Activated naive CD4-positive, alpha-beta T cell treated with anti-CD3 and anti-CD28 coated beads, Interleukin-2, amount 50 U/mL, for 16 hours (primary cell): ENCODE measurements at regions not wholly inside any gene's neighbourhood (a gene's known extent, or its start where the extent isn't known, plus 50 kb on each side); places are given as distances from the start of the nearest gene placed in this dataset.

Experiments used
- DNase-seq: peaks from one replicate; pipeline ENCODE4 v3.0.0-alpha.2; 2020

DNA sequence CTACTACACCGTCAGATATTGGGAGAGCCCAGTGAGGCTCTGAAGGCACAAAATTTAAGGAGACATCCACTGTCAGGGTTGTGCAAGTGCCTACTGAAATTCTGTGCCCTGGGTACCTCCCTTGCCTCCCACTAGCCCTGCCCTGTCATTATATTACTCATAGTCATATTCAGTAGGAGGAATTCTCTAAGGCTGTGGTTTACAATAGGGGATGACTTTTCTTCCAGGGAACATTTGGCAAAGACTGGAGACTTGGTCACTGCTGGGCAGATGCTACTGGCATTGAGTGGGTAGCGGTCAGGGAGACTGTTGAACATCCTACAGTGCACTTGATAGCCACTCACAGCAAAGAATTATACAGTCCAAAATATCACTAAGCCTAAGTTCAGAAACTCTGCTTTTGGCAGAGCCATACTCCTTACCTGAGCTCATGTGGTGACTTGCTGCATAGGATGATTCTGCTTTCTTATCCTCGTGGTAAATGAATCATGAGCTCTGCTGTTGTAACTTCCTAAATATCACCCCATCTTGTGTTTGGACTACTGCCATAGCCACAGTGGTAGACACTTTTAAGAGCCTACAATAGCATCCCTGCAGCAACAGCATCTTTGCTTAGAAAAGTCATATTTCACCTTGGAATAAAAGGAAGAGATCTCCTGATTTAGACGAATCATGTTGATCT is 563.4 kb upstream of the PLXNA2 start:
- DNase-seq = no peak

- DNase-seq = no peak
Observed at GRCh38 chr1:208808301-208808700, 564.1 kb upstream of the PLXNA2 start.

- no peak for DNase-seq
Observed at GRCh38 chr1:208809876-208810275, 565.7 kb upstream of the PLXNA2 start.

DNA sequence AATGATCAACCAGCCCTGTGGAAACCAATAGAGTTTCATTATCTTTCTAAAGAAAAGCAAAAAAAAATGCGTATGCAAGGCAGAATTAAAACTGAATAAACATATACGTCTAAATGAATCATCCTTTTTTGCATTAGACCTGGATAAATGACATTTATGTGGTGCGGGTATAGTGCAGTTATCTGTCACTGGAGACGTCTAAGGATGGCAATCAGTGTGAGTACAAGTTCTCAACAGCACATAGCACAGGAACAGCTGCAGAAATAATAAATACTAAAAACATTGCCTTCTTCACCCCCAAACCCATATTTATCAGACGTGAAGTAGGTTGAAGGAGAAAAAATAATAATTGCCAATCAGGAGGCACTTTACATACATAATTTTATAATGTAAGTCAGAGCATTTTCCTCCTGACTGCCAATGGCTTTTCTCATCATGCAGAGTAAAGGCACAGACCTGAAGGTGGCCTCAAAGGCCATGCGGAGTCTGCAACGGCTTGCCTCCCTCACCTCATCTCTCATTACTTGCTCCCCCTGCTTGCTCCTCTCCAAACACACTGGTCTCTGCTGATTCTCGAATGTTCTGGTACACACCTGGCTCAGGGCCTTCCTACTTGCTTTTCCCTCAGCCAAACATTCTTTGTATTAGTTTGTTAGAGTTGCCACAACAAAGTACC is 574.7 kb upstream of the PLXNA2 start:
- no peak for DNase-seq

- no peak for DNase-seq
Observed at GRCh38 chr1:208820580-208821212, 576.5 kb upstream of the PLXNA2 start.

DNA sequence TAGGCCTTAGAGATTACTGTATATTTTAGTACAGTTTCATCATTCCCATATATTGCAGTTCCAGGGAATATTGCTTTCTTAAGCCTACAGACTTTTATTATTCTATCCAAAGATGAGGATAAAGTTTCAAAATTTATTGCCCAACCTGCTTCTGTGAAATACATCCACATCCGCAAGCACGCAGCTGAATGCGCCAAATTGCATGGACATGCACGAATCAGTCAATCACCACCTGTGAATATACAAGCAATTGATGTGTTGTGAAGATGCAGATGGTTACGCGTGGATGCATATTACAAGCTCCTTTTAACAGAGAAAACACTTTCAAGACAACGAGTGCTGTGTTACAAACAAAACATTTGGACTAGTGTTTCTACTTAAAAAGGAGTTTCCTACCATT is 577.8 kb upstream of the PLXNA2 start:
- no peak for DNase-seq

DNA sequence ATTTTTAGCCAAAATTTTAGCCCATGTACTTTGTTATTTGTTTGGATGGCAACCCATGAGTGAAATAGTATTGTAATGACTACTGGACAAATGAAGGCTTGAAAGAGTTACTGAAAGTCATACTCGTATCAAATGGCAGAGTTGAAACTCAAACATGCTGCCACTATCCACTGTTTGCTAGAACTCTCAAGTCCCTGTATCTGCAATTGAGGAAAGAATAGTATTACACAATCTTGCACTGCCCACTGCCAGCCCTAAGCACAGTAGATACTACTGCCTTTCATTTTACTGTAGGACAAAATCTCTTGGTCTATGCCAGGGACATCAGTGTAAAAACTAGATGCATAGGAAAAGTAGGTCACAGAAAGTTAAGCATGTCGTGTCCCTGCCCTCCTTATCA is 581.1 kb upstream of the PLXNA2 start:
- no peak for DNase-seq

DNA sequence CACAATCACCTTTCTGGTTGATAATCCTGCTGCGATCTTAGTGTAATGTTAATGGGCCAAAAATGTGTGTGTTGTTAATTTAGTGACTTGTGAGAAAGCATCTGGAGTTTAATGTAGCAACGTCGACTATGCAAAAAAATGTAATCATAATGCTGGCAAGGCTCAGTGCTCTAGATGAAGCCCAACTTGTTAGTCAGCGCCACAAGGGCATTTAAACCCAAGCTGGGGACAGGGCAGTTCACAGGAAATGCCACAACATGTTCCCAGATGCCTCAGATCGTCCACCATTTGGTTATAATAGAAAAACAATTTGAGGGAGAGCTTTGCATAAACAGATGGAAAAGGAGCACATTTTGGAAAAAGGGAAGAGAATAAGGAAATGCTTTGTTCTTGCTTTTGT is 585.4 kb upstream of the PLXNA2 start:
- no peak for DNase-seq

GRCh38 chr1:208834381-208835096 is 590.4 kb upstream of the PLXNA2 start:
- DNase-seq = no peak

- DNase-seq = no peak
Observed at GRCh38 chr1:208835097-208835463, 590.9 kb upstream of the PLXNA2 start.

DNA sequence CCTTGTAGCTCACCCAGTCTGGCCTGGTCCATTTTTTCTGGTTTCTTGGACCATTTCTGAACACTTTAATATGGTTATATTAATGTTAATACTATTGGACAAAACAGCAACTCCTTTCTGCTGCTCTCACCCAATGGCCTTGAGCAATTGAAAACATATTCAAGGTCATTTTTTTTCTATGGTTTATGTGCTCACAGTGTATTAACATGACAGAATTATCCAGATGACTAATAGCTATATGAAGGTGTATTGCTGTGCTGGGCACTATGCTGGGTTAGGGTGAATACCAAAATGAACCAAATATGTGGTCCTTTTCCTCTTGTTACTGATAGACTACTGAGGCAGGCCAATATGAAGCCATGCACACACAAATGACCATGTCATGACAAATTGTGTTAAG is 591.6 kb upstream of the PLXNA2 start:
- DNase-seq = no peak

DNA sequence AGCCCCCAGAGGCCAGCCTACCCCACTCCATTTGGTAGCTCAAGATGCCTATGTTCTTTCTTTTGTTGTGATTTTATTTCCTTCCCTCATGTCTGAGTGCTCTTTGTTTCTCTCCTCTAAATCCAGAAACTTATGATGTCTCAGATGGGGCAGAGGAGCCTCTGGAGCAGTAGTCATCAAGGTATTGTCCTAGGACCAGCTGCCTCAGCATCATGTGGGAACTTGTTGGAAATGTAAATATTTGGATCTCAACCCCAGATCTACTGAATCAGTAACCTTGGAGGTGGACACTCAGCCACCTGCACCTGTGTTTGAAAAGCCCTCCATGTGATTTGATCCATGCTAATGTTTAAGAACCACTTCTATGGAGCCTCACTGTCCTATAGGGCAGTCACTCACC is 593.1 kb upstream of the PLXNA2 start:
- no peak for DNase-seq

- DNase-seq = no peak
Observed at GRCh38 chr1:208841436-208841835, 597.3 kb upstream of the PLXNA2 start.

GRCh38 chr1:208842451-208842850 is 598.3 kb upstream of the PLXNA2 start:
- DNase-seq = no peak

GRCh38 chr1:208844158-208844557 is 600.0 kb upstream of the PLXNA2 start:
- DNase-seq = no peak

GRCh38 chr1:208848854-208849253 is 604.7 kb upstream of the PLXNA2 start:
- no peak for DNase-seq

- no peak for DNase-seq
Observed at GRCh38 chr1:208850442-208850841, 606.3 kb upstream of the PLXNA2 start.

DNA sequence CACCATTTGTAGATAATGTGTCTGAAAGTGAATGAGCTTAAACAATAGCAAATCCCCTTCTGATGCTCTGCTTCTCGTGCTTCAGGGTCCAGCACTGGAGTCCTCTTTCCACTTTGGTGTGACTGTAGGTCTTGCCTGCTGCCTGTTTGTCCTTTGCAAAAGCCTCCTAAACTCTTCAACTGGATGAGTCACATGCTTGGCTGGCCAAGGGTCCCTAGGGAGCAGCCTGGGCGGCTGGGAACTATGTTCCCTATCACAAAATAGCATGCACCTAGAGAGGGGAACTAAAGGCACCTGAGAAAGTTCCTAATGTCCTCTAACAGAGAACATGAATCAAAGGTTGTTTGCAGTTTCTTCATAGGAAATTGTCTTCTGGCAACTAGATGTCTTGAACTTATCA is 607.2 kb upstream of the PLXNA2 start:
- DNase-seq = no peak

GRCh38 chr1:208852911-208853310 is 608.7 kb upstream of the PLXNA2 start:
- no peak for DNase-seq

- DNase-seq = no peak
Observed at GRCh38 chr1:208855403-208855802, 611.2 kb upstream of the PLXNA2 start.

DNA sequence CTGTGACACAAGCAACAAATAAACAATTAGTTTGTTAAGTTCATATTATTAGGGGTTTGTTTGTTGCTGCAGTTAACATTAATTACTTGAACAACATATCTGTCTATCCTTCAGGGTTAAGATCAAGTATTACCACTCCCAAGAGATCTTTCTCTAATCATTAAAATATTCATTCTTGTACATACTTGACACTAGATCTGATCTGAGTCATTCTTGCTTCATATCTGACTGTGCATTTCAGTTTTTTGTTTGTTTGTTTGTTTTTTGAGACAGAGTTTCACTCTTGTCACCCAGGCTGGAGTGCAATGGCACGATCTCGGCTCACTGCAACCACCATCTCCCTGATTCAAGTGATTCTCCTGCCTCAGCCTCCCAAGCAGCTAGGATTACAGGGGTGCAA is 613.3 kb upstream of the PLXNA2 start:
- no peak for DNase-seq

GRCh38 chr1:208858738-208859137 is 614.6 kb upstream of the PLXNA2 start:
- no peak for DNase-seq

GRCh38 chr1:208864366-208864965 is 620.3 kb upstream of the PLXNA2 start:
- no peak for DNase-seq
